Keratinocyte (primary cell): ENCODE measurements at regions not wholly inside any gene's neighbourhood (a gene's known extent, or its start where the extent isn't known, plus 50 kb on each side); places are given as distances from the start of the nearest gene placed in this dataset.

Source experiments
- CTCF ChIP-seq, 3 experiments: IDR thresholded peaks in 1 of 3; conservative IDR thresholded peaks in 1 of 3; optimal IDR thresholded peaks in 1 of 3; 2 replicates in 2 of 3; 3 replicates in 1 of 3; pipeline versions ENCODE3 to v1.5.1; 2011; ENCODE audit warnings: low read length in 3 of 3, mild to moderate bottlenecking in 3 of 3, moderate library complexity in 2 of 3, control low read depth in 1 of 3, inconsistent platforms in 1 of 3; ENCODE audit not compliant: insufficient read depth in 2 of 3; ENCODE audit errors: extremely low read depth in 1 of 3
- EZH2 ChIP-seq: IDR thresholded peaks from one replicate; pipeline ENCODE4 v1.6.1; 2012; ENCODE audit warnings: inconsistent platforms, mild to moderate bottlenecking, low read length, moderate library complexity

GRCh38 chr20:11255455-11255854, 581.7 kb upstream of the JAG1 start:
- TF ChIP-seq CTCF (optimal IDR thresholded peaks at IDR 0.05 in 1 of 3, IDR thresholded peaks at IDR 0.05 in 1 of 3, conservative IDR thresholded peaks at IDR 0.05 in 1 of 3; ENCODE audit: extremely low read depth in 1 of 3, insufficient read depth in 2 of 3, low read length in 3 of 3), result no peak
- no peak for TF ChIP-seq EZH2
